GM12872 (cell line): ENCODE measurements at regions not wholly inside any gene's neighbourhood (a gene's known extent, or its start where the extent isn't known, plus 50 kb on each side); places are given as distances from the start of the nearest gene placed in this dataset.

Source experiments
- TF ChIP-seq, protein P1 (sequence below): IDR thresholded peaks from 3 replicates; pipeline ENCODE4 v1.5.1; 2011; ENCODE audit warnings: low read depth, mild to moderate bottlenecking, low read length, moderate library complexity; ENCODE audit not compliant: insufficient read depth

DNA sequence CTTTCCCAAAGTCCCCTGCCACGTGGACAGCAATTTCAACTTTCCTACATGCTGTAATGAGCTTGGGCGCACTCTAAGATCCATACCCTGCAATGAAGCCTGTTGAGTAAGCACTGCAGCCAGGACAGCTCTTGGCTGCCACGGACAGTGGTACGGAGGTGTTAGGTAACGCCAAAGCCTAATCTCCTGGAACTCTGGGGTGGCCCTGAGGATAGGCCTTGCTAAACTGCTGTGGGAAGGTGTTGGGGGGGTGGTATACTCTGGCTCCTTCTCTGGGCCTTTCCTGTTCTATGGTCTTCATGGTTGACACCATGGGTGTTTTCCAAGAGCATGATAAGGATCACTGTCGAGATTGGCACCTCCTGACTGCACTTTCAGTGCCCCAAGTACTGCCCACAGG, 66.4 kb upstream of the PITX1 start:
- TF ChIP-seq, protein P1, sequence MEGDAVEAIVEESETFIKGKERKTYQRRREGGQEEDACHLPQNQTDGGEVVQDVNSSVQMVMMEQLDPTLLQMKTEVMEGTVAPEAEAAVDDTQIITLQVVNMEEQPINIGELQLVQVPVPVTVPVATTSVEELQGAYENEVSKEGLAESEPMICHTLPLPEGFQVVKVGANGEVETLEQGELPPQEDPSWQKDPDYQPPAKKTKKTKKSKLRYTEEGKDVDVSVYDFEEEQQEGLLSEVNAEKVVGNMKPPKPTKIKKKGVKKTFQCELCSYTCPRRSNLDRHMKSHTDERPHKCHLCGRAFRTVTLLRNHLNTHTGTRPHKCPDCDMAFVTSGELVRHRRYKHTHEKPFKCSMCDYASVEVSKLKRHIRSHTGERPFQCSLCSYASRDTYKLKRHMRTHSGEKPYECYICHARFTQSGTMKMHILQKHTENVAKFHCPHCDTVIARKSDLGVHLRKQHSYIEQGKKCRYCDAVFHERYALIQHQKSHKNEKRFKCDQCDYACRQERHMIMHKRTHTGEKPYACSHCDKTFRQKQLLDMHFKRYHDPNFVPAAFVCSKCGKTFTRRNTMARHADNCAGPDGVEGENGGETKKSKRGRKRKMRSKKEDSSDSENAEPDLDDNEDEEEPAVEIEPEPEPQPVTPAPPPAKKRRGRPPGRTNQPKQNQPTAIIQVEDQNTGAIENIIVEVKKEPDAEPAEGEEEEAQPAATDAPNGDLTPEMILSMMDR, result no peak

DNA sequence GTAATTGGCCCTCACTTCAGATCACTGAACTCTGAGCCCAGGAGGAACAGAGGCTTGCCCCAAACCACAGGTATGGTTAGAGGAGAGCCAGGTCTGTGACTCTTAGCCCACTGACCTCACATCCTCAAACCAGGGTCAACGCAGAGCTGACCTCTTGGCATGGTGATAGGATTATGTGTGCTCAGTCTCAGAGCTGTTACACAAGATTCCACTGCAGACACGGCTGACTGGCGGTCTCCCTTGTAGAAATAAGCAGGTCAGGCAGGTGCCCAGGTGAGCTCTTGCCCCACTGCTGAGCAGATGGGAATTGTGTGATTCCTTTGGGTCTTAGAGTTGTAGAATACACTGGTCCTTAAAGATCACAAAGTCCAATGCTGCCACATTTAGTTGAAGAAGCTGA, 66.0 kb upstream of the PITX1 start:
- TF ChIP-seq, protein P1, result no peak

DNA sequence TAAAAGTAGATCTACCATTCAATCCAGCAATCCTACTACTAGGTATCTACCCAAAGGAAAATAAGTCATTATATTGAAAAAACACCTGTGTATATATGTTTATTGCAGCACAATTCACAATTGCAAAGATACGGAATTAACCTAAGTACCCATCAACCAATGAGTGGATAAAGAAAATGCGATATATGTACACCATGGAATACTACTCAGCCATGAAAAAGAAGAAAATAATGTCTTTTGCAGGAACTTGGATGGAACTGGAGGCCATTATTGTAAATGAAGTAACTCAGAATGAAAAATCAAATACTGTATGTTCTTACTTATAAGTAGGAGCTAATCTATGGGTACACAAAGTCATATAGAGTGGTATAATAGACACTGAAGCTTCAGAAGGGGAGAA, 63.4 kb upstream of the PITX1 start:
- TF ChIP-seq, protein P1, result no peak

GRCh38 chr5:135095871-135096270, 61.8 kb upstream of the PITX1 start:
- TF ChIP-seq, protein P1, result no peak

GRCh38 chr5:135095052-135095715, 61.2 kb upstream of the PITX1 start:
- TF ChIP-seq, protein P1, result no peak

DNA sequence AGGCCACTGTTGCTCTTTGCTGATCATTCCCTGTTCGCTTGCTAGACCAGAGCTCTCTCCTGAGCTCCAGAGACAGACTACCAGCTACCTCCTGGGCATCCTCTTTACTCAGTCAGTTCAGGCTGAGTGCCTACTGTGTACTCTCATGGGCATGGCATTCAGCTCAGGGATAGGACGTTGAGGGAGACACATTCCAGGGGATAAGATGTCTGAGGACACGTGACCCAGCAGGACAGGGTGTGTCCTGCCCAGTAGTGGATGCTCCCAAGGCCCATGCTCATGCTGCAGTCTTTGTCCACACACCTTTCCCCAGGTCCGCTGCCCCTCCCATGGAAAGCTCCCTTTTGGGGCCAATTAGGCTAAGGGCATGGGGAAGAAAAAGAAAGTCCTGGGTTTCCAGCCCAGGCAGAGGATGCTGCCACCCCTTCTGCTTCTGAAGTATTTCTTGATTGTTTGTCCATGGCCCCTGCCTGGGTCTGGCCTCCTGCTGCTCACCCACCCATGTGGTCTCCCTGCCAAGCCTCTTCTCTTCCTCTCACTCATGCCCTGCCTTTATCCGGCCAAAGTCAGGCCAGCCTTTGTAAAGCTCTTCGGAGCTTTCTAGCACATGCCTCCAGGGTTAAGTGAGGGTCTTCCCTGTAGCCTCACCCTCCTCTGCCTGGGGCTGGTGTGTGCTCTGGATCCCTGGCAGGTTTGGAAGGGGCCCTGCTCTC, 60.5 kb upstream of the PITX1 start:
- TF ChIP-seq, protein P1, result no peak

- TF ChIP-seq, protein P1, result no peak
Observed at GRCh38 chr5:135092476-135092875, 58.4 kb upstream of the PITX1 start.
